Liver (tissue), 8 donors: ENCODE measurements at regions not wholly inside any gene's neighbourhood (a gene's known extent, or its start where the extent isn't known, plus 50 kb on each side); places are given as distances from the start of the nearest gene placed in this dataset.

Experiments
- DNase-seq: peaks from one replicate; pipeline ENCODE4 v3.0.0-alpha.2; 2017; ENCODE audit warnings: low spot score
- H3K27ac ChIP-seq, 2 donors: one replicate each; pipeline ENCODE4 v1.7.0; 2013; ENCODE audit warnings: inconsistent platforms in 2 of 2, low read length in 2 of 2, control low read depth in 1 of 2, low read depth in 1 of 2, mild to moderate bottlenecking in 1 of 2
- H3K27me3 ChIP-seq, 4 donors: one replicate each; pipeline versions ENCODE4 v1.6.1 to v1.7.0; 2013; ENCODE audit warnings: low read length in 3 of 4, inconsistent platforms in 1 of 4, mild to moderate bottlenecking in 1 of 4, moderate library complexity in 1 of 4; ENCODE audit not compliant: control insufficient read depth in 4 of 4, insufficient read depth in 4 of 4
- H3K36me3 ChIP-seq, 4 donors: one replicate each; pipeline versions ENCODE4 v1.6.1 to v1.7.0; 2013; ENCODE audit warnings: low read length in 3 of 4, mild to moderate bottlenecking in 3 of 4, low read depth in 1 of 4, moderate library complexity in 1 of 4; ENCODE audit not compliant: control insufficient read depth in 4 of 4, insufficient read depth in 3 of 4
- H3K4me1 ChIP-seq, 4 donors: one replicate each; pipeline versions ENCODE4 v1.6.1 to v1.7.0; 2013; ENCODE audit warnings: low read length in 3 of 4, mild to moderate bottlenecking in 3 of 4, moderate library complexity in 1 of 4; ENCODE audit not compliant: control insufficient read depth in 4 of 4, insufficient read depth in 4 of 4
- H3K4me3 ChIP-seq, 3 donors: one replicate each; pipeline versions ENCODE4 v1.6.1 to v1.7.0; 2013; ENCODE audit warnings: low read length in 3 of 3, control low read depth in 1 of 3, low read depth in 1 of 3, mild to moderate bottlenecking in 1 of 3
- H3K9ac ChIP-seq, 2 donors: one replicate each; pipeline ENCODE4 v1.7.0; 2013; ENCODE audit warnings: low read length in 2 of 2, mild to moderate bottlenecking in 2 of 2, moderate library complexity in 2 of 2, control low read depth in 1 of 2, low read depth in 1 of 2
- H3K9me3 ChIP-seq, 4 donors: one replicate each; pipeline versions ENCODE4 v1.6.1 to v1.7.0; 2013; ENCODE audit warnings: low read length in 3 of 4; ENCODE audit not compliant: control insufficient read depth in 4 of 4
- ATF3 ChIP-seq: IDR thresholded peaks from 2 replicates; pipeline ENCODE4 v1.6.1; 2016; ENCODE audit warnings: antibody characterized with exemption
- CTCF ChIP-seq: fragments of 150-350 bp; IDR thresholded peaks from 2 replicates; pipeline ENCODE4 v1.5.1; 2017; ENCODE audit warnings: improper control_type of control experiment, low read depth, low read length; ENCODE audit not compliant: missing input control
- EGR1 ChIP-seq, 2 donors: IDR thresholded peaks; 2 replicates each; pipeline ENCODE4 v1.6.1; 2016 to 2018; ENCODE audit warnings: antibody characterized with exemption in 2 of 2, low read depth in 2 of 2
- FOXA1 ChIP-seq: IDR thresholded peaks from 2 replicates; pipeline ENCODE4 v1.6.1; 2016; ENCODE audit warnings: antibody characterized with exemption
- GABPA ChIP-seq, 2 donors: IDR thresholded peaks in 1 of 2; conservative IDR thresholded peaks in 1 of 2; 2 replicates each; pipeline ENCODE4 v1.6.1; 2016; ENCODE audit warnings: antibody characterized with exemption in 2 of 2, mild to moderate bottlenecking in 1 of 2, moderate library complexity in 1 of 2
- HNF4A ChIP-seq, 2 donors: conservative IDR thresholded peaks; 2 replicates each; pipeline ENCODE4 v1.6.1; 2016; ENCODE audit warnings: antibody characterized with exemption in 2 of 2, mild to moderate bottlenecking in 2 of 2
- HNF4G ChIP-seq: IDR thresholded peaks from 2 replicates; pipeline ENCODE4 v1.6.1; 2016; ENCODE audit warnings: antibody characterized with exemption
- JUND ChIP-seq, 2 donors: IDR thresholded peaks; 2 replicates each; pipeline ENCODE4 v1.6.1; 2016; ENCODE audit warnings: antibody characterized with exemption in 2 of 2
- MAX ChIP-seq: IDR thresholded peaks from 2 replicates; pipeline ENCODE4 v1.6.1; 2016; ENCODE audit warnings: antibody characterized with exemption
- NR2F2 ChIP-seq: IDR thresholded peaks from 2 replicates; pipeline ENCODE4 v1.6.1; 2016; ENCODE audit warnings: antibody characterized with exemption
- RAD21 ChIP-seq, 2 donors: IDR thresholded peaks; 2 replicates each; pipeline ENCODE4 v1.6.1; 2016; ENCODE audit warnings: antibody characterized with exemption in 2 of 2, mild to moderate bottlenecking in 2 of 2
- REST ChIP-seq: IDR thresholded peaks from 2 replicates; pipeline ENCODE4 v1.6.1; 2016; ENCODE audit warnings: antibody characterized with exemption, mild to moderate bottlenecking
- RXRA ChIP-seq, 2 donors: IDR thresholded peaks; 2 replicates each; pipeline ENCODE4 v1.6.1; 2017 to 2018; ENCODE audit warnings: antibody characterized with exemption in 2 of 2, mild to moderate bottlenecking in 1 of 2
- SP1 ChIP-seq: IDR thresholded peaks from 2 replicates; pipeline ENCODE4 v1.6.1; 2018; ENCODE audit warnings: antibody characterized with exemption, mild to moderate bottlenecking
- TAF1 ChIP-seq: conservative IDR thresholded peaks from 2 replicates; pipeline ENCODE4 v1.6.1; 2016; ENCODE audit warnings: antibody characterized with exemption, mild to moderate bottlenecking
- YY1 ChIP-seq: IDR thresholded peaks from 2 replicates; pipeline ENCODE4 v1.6.1; 2016; ENCODE audit warnings: antibody characterized with exemption, mild to moderate bottlenecking
- ZBTB33 ChIP-seq: IDR thresholded peaks from 2 replicates; pipeline ENCODE4 v1.6.1; 2016; ENCODE audit warnings: antibody characterized with exemption
- WGBS: extraction: QIAGEN DNeasy Blood & Tissue Kit; methylation state at CpG from one replicate; pipeline ENCODE4 v1.1.7; 2013; 5-methylcytosine and 5-hydroxymethylcytosine counted together
- donor health status: healthy.
- donor health status: healthy.
- donor health status: healthy.
- donor health status: healthy.
- donor health status: healthy.

GRCh38 chr10:61832866-61833481 is 68.5 kb upstream of the ARID5B start:
- 72% methylated on average over 3 of the region's 3 CpGs for WGBS
- no peaks in the 10 kb centered on the region for H3K4me1 ChIP-seq
- H3K9ac ChIP-seq: no peak overlapping the region
- H3K4me3 ChIP-seq: no peak overlapping the region
- H3K36me3 ChIP-seq: no peaks in the 10 kb centered on the region
- no peak for DNase-seq
- no peak overlapping the region for H3K27ac ChIP-seq
- peaks cover 0 to 3% (median 0%) of the 10 kb centered on the region in 4 donors for H3K9me3 ChIP-seq
- TF ChIP-seq ATF3 (no peak), HNF4G (no peak), RXRA (IDR thresholded peaks at IDR 0.05) (no peak), JUND (IDR thresholded peaks at IDR 0.05) (no peak), SP1 (no peak), CTCF (no peak), YY1 (no peak), NR2F2 (no peak), GABPA (IDR thresholded peaks at IDR 0.05 in 1 of 2, conservative IDR thresholded peaks at IDR 0.05 in 1 of 2) (no peak), REST (no peak)
- H3K27me3 ChIP-seq: no peaks in the 10 kb centered on the region

GRCh38 chr10:61834519-61834918 is 67.0 kb upstream of the ARID5B start:
- Histone ChIP-seq H3K4me3 (no peak overlapping the region), H3K27me3 (no peaks in the 10 kb centered on the region), H3K27ac (no peak overlapping the region), H3K9me3 (peaks cover 0 to 3% (median 0%) of the 10 kb centered on the region in 4 donors), H3K4me1 (no peaks in the 10 kb centered on the region), H3K9ac (no peak overlapping the region), H3K36me3 (no peaks in the 10 kb centered on the region)
- no peak for TF ChIP-seq EGR1 (IDR thresholded peaks at IDR 0.05; ENCODE audit: low read depth in 2 of 2)
- TF ChIP-seq CTCF: no peak
- TF ChIP-seq YY1: no peak
- TF ChIP-seq REST: no peak
- no peak for TF ChIP-seq GABPA (IDR thresholded peaks at IDR 0.05 in 1 of 2, conservative IDR thresholded peaks at IDR 0.05 in 1 of 2)
- no peak for TF ChIP-seq NR2F2
- TF ChIP-seq RAD21 (IDR thresholded peaks at IDR 0.05): no peak
- TF ChIP-seq ZBTB33: no peak
- no peak for TF ChIP-seq ATF3
- TF ChIP-seq TAF1: no peak
- no peak for TF ChIP-seq MAX
- TF ChIP-seq FOXA1: no peak
- no peak for TF ChIP-seq HNF4A (conservative IDR thresholded peaks at IDR 0.05)
- WGBS: 99% methylated on average over 1 of the region's 1 CpG
- no peak for DNase-seq
